ENCODE measurements at regions not wholly inside any gene's neighbourhood (a gene's known extent, or its start where the extent isn't known, plus 50 kb on each side); places are given as distances from the start of the nearest gene placed in this dataset.

GRCh38 chr4:78684325-78685079, 91.6 kb upstream of the BMP2K start:
- no peaks in the 10 kb centered on the region for H3K4me1 ChIP-seq (ENCODE audit: insufficient read depth, low read length)
- H3K4me3 ChIP-seq (ENCODE audit: low read length): no peak overlapping the region
- H3K9me3 ChIP-seq (ENCODE audit: low read depth, low read length): no peaks in the 10 kb centered on the region
- no peaks in the 10 kb centered on the region for H3K27me3 ChIP-seq (ENCODE audit: insufficient read depth, low read length)

DNA sequence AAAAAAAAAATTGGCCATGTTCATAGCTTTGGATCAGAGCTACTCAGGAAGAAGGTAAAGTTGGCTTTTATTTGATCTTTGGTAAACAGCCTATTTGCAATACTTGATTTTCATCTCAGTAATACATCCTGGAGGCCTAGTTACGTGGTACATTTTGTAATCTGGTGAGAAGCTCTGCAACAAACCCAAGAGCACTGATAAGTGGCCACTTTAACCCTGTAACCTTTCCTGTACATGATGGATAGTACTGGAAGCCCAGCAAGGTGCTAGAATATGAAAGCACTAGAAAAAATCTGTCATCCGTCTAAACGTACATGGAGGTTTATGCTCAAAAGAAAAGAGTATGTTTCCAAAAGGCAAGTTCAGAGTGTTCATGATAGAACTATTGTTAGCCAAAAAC, 88.3 kb upstream of the BMP2K start:
- Histone ChIP-seq H3K4me1 (ENCODE audit: insufficient read depth, low read length) (peaks cover 16% of the 10 kb centered on the region), H3K4me3 (ENCODE audit: low read length) (no peak overlapping the region), H3K9me3 (ENCODE audit: low read depth, low read length) (no peaks in the 10 kb centered on the region), H3K27me3 (ENCODE audit: insufficient read depth, low read length) (no peaks in the 10 kb centered on the region)

- H3K4me1 ChIP-seq (ENCODE audit: insufficient read depth, low read length): peaks cover 16% of the 10 kb centered on the region
- H3K9me3 ChIP-seq (ENCODE audit: low read depth, low read length): no peaks in the 10 kb centered on the region
- no peaks in the 10 kb centered on the region for H3K27me3 ChIP-seq (ENCODE audit: insufficient read depth, low read length)
- no peak overlapping the region for H3K4me3 ChIP-seq (ENCODE audit: low read length)
Observed at GRCh38 chr4:78688366-78688765, 87.8 kb upstream of the BMP2K start.

GRCh38 chr4:78689261-78689660, 86.9 kb upstream of the BMP2K start:
- Histone ChIP-seq H3K9me3 (ENCODE audit: low read depth, low read length) (no peaks in the 10 kb centered on the region), H3K4me1 (ENCODE audit: insufficient read depth, low read length) (peaks cover 16% of the 10 kb centered on the region), H3K27me3 (ENCODE audit: insufficient read depth, low read length) (no peaks in the 10 kb centered on the region), H3K4me3 (ENCODE audit: low read length) (no peak overlapping the region)

- no peaks in the 10 kb centered on the region for H3K27me3 ChIP-seq (ENCODE audit: insufficient read depth, low read length)
- H3K4me1 ChIP-seq (ENCODE audit: insufficient read depth, low read length): peaks cover 16% of the 10 kb centered on the region
- no peaks in the 10 kb centered on the region for H3K9me3 ChIP-seq (ENCODE audit: low read depth, low read length)
- H3K4me3 ChIP-seq (ENCODE audit: low read length): no peak overlapping the region
Observed at GRCh38 chr4:78689700-78690323, 86.3 kb upstream of the BMP2K start.

DNA sequence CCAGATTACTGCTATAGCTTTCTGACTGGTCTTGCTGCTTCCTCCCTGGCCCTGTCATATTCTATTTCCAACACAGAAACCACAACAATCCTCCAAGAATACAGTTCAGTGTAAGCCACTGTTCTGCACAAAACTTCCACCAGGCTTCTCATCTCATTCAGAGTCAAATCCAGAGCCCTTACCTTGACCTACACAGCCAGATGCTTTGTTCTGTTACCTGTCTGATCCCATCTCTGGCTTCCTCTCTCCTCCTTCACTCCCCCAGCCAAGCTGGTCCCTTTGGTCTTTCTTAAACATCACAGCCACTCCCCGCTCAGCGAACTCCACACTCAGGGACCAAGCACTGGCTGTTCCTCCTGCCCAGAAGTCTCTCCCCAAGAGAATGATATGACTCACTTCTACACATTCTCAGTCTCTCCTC, 84.8 kb upstream of the BMP2K start:
- Histone ChIP-seq H3K4me1 (ENCODE audit: insufficient read depth, low read length) (peaks cover 16% of the 10 kb centered on the region), H3K9me3 (ENCODE audit: low read depth, low read length) (no peaks in the 10 kb centered on the region), H3K27me3 (ENCODE audit: insufficient read depth, low read length) (no peaks in the 10 kb centered on the region), H3K4me3 (ENCODE audit: low read length) (no peak overlapping the region)

GRCh38 chr4:78691971-78692821, 84.0 kb upstream of the BMP2K start:
- peaks cover 16% of the 10 kb centered on the region for H3K4me1 ChIP-seq (ENCODE audit: insufficient read depth, low read length)
- no peaks in the 10 kb centered on the region for H3K9me3 ChIP-seq (ENCODE audit: low read depth, low read length)
- H3K4me3 ChIP-seq (ENCODE audit: low read length): no peak overlapping the region
- H3K27me3 ChIP-seq (ENCODE audit: insufficient read depth, low read length): no peaks in the 10 kb centered on the region

DNA sequence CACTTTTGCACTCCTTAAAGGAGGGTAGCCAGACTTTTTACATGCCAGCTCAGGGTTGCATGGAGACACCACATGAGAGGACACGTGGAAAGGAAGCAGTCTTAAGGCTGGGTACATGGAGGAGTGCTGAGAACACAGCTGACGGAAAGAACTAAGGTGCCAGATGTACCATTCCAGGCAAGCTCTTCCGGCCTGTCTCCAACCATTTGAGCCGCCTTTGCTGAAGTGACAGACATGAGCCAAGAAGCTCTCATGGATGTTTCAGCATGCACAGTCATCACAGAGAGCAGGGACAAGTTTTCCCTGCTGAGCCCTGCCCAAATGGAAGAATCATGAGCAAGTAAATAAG, 83.4 kb upstream of the BMP2K start:
- H3K27me3 ChIP-seq (ENCODE audit: insufficient read depth, low read length): no peaks in the 10 kb centered on the region
- H3K9me3 ChIP-seq (ENCODE audit: low read depth, low read length): no peaks in the 10 kb centered on the region
- H3K4me1 ChIP-seq (ENCODE audit: insufficient read depth, low read length): peaks cover 16% of the 10 kb centered on the region
- no peak overlapping the region for H3K4me3 ChIP-seq (ENCODE audit: low read length)

- no peaks in the 10 kb centered on the region for H3K27me3 ChIP-seq (ENCODE audit: insufficient read depth, low read length)
- no peaks in the 10 kb centered on the region for H3K9me3 ChIP-seq (ENCODE audit: low read depth, low read length)
- H3K4me3 ChIP-seq (ENCODE audit: low read length): no peak overlapping the region
- peaks cover 16% of the 10 kb centered on the region for H3K4me1 ChIP-seq (ENCODE audit: insufficient read depth, low read length)
Observed at GRCh38 chr4:78693777-78694456, 82.2 kb upstream of the BMP2K start.

- no peaks in the 10 kb centered on the region for H3K9me3 ChIP-seq (ENCODE audit: low read depth, low read length)
Observed at GRCh38 chr4:78694457-78694787, 81.7 kb upstream of the BMP2K start.

DNA sequence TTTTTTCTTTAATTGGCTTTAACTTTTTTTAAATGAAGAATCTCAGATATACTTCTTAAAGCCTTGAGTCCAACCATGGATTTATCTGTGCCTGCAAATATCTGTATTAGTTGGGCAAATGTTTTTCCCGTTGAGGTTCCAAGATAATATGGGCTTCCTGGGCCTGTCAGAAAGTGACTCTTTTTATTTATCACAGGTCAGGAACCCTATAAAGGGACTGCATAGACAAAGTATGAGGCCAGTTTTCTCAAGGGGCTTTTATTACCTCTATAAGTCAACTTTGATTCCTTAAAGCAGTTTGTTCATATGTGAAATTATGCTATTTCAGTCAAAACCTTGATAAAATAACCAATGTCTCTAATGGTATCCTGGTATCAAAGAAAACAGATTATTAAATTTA, 80.2 kb upstream of the BMP2K start:
- Histone ChIP-seq H3K27me3 (ENCODE audit: insufficient read depth, low read length) (no peaks in the 10 kb centered on the region), H3K4me3 (ENCODE audit: low read length) (no peak overlapping the region), H3K4me1 (ENCODE audit: insufficient read depth, low read length) (peaks cover 14% of the 10 kb centered on the region), H3K9me3 (ENCODE audit: low read depth, low read length) (no peaks in the 10 kb centered on the region)

More at GRCh38 chr4:78694457-78694787, 81.7 kb upstream of the BMP2K start:
- Histone ChIP-seq H3K4me1 (ENCODE audit: insufficient read depth, low read length) (peaks cover 16% of the 10 kb centered on the region), H3K4me3 (ENCODE audit: low read length) (no peak overlapping the region), H3K27me3 (ENCODE audit: insufficient read depth, low read length) (no peaks in the 10 kb centered on the region)

- H3K9me3 ChIP-seq (ENCODE audit: low read depth, low read length): peaks cover 10% of the 10 kb centered on the region
- H3K27me3 ChIP-seq (ENCODE audit: insufficient read depth, low read length): no peaks in the 10 kb centered on the region
- no peak overlapping the region for H3K4me3 ChIP-seq (ENCODE audit: low read length)
- peaks cover 12% of the 10 kb centered on the region for H3K4me1 ChIP-seq (ENCODE audit: insufficient read depth, low read length)
Observed at GRCh38 chr4:78703079-78703478, 73.1 kb upstream of the BMP2K start.

DNA sequence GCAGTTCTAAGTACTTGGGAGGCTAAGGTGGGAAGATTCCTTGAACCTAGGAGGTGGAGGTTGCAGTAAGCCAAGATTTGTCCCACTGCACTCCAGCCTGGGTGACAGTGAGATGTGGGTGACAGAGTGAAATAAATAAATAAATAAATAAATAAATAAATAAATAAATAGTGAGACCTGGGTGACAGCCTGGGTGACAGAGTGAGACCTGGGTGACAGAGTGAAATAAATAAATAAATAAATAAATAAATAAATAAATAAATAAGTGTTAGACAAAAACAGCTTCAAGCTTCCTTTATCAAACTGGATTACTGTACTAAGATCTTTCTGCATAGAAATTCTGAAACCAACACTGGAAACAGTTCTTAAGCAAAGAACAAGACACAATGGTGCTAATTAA, 71.8 kb upstream of the BMP2K start:
- Histone ChIP-seq H3K27me3 (ENCODE audit: insufficient read depth, low read length) (no peaks in the 10 kb centered on the region), H3K4me3 (ENCODE audit: low read length) (no peak overlapping the region), H3K4me1 (ENCODE audit: insufficient read depth, low read length) (peaks cover 12% of the 10 kb centered on the region), H3K9me3 (ENCODE audit: low read depth, low read length) (peaks cover 10% of the 10 kb centered on the region)

DNA sequence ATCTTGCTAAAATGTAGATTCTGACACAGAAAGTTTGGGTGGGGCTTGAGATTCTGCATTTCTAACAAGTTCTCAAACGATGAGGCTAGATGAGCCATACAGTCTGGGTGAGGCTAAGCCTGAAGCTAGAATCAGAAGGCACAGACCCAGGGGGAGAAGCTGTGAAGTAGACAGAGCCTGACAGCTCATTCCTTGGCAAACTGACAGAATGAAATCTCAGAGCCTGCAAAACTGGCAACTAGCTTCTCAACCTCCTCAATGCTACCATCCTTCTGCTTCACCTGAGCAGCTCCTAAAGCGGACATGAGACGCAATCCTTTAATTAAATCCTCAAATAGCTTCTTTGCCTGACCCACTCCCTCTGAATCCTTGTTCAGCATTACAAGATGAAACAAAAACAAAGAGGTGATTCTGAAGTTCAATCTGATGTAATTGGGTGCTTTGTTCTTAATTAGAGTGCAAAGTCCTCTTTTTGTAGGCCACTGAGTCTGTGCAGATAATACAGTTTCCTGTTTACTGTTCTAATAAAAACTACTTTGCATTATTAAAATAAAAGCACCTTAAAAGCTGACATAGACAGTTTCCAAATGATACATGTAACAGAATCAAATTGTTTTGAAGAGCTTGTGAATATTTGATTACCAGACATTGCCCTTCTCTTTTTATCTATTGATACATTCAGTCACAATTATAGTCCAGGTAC, 71.0 kb upstream of the BMP2K start:
- H3K9me3 ChIP-seq (ENCODE audit: low read depth, low read length): peaks cover 10% of the 10 kb centered on the region
- H3K4me3 ChIP-seq (ENCODE audit: low read length): no peak overlapping the region
- H3K4me1 ChIP-seq (ENCODE audit: insufficient read depth, low read length): peaks cover 12% of the 10 kb centered on the region
- H3K27me3 ChIP-seq (ENCODE audit: insufficient read depth, low read length): no peaks in the 10 kb centered on the region

Data from mononuclear cell (primary cell).